B cell (primary cell): ENCODE measurements at regions not wholly inside any gene's neighbourhood (a gene's known extent, or its start where the extent isn't known, plus 50 kb on each side); places are given as distances from the start of the nearest gene placed in this dataset.

Experiments
- EZH2 ChIP-seq: IDR thresholded peaks from 2 replicates; pipeline ENCODE4 v1.6.1; 2012; ENCODE audit warnings: borderline replicate concordance, low read depth, mild to moderate bottlenecking, moderate library complexity, low read length; ENCODE audit not compliant: insufficient read depth, poor library complexity, severe bottlenecking
- TF ChIP-seq, protein P1 (sequence below): fragments of 200-600 bp; IDR thresholded peaks from one replicate; pipeline ENCODE4 v1.8.0; 2022; ENCODE audit warnings: antibody characterized with exemption, mild to moderate bottlenecking

DNA sequence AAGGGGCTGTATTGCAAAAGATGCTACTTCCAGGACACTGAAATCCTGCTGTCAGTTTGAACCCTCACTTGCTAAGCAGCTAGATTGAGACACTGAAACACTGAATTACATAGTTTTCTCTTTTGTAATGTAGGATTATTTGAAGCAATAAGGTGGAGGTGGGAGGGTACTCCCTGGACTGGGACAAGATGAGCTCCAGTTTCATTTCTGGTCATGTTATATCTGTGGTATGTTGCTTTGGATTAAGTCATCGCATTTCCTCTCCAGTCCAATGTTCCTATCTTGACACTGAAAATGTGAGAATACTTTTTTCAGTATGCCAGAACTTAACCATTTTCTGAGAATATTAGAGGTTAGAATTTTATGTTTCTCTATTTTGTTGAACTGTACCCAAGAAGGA is 426.2 kb upstream of the MEX3C start:
- TF ChIP-seq, protein P1, sequence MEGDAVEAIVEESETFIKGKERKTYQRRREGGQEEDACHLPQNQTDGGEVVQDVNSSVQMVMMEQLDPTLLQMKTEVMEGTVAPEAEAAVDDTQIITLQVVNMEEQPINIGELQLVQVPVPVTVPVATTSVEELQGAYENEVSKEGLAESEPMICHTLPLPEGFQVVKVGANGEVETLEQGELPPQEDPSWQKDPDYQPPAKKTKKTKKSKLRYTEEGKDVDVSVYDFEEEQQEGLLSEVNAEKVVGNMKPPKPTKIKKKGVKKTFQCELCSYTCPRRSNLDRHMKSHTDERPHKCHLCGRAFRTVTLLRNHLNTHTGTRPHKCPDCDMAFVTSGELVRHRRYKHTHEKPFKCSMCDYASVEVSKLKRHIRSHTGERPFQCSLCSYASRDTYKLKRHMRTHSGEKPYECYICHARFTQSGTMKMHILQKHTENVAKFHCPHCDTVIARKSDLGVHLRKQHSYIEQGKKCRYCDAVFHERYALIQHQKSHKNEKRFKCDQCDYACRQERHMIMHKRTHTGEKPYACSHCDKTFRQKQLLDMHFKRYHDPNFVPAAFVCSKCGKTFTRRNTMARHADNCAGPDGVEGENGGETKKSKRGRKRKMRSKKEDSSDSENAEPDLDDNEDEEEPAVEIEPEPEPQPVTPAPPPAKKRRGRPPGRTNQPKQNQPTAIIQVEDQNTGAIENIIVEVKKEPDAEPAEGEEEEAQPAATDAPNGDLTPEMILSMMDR, result no peak
- no peak for TF ChIP-seq EZH2
